ENCODE measurements at regions not wholly inside any gene's neighbourhood (a gene's known extent, or its start where the extent isn't known, plus 50 kb on each side); places are given as distances from the start of the nearest gene placed in this dataset.

GRCh38 chr12:115097416-115097815, 413.4 kb upstream of the TBX3 start:
- 77% methylated on average over 3 of the region's 5 CpGs for WGBS (ENCODE audit: insufficient coverage, low coverage, low lambda C conversion rate, missing lambda C conversion rate)
- no peak for TF ChIP-seq CTCF (IDR thresholded peaks at IDR 0.05)
- no peak for TF ChIP-seq POLR2A (IDR thresholded peaks at IDR 0.05)
- Histone ChIP-seq H3K4me3 (no peak overlapping the region), H3K27ac (no peak overlapping the region), H3K27me3 (no peaks in the 10 kb centered on the region), H3K4me1 (peaks cover 0 to 36% (median 14%) of the 10 kb centered on the region in 4 donors), H3K36me3 (no peaks in the 10 kb centered on the region), H3K9me3 (no peaks in the 10 kb centered on the region)
- intact Hi-C loops (cut with DNase I) = no loop called here
- no peak for DNase-seq
- no peak for ATAC-seq

GRCh38 chr12:115096588-115097397, 412.8 kb upstream of the TBX3 start:
- WGBS (ENCODE audit: insufficient coverage, low coverage, low lambda C conversion rate, missing lambda C conversion rate) = 75% methylated on average over 2 of the region's 2 CpGs
- TF ChIP-seq POLR2A (IDR thresholded peaks at IDR 0.05) (no peak), CTCF (IDR thresholded peaks at IDR 0.05) (no peak)
- Histone ChIP-seq H3K4me3 (no peak overlapping the region), H3K9me3 (no peaks in the 10 kb centered on the region), H3K4me1 (peaks cover 0 to 39% (median 14%) of the 10 kb centered on the region in 4 donors), H3K27me3 (no peaks in the 10 kb centered on the region), H3K36me3 (no peaks in the 10 kb centered on the region), H3K27ac (no peak overlapping the region)
- ATAC-seq (no peak), DNase-seq (no peak)
- intact Hi-C loops (cut with DNase I) = no loop called here

GRCh38 chr12:115095073-115095748, 411.2 kb upstream of the TBX3 start:
- TF ChIP-seq POLR2A (IDR thresholded peaks at IDR 0.05) (no peak), CTCF (IDR thresholded peaks at IDR 0.05) (no peak)
- Histone ChIP-seq H3K4me3 (peak overlapping the region in 2 of 3 donors; percentile 15 to 17), H3K4me1 (peaks cover 0 to 44% (median 16%) of the 10 kb centered on the region in 4 donors), H3K27me3 (no peaks in the 10 kb centered on the region), H3K9me3 (no peaks in the 10 kb centered on the region), H3K36me3 (no peaks in the 10 kb centered on the region), H3K27ac (peak overlapping the region in 2 of 3 donors; percentile 81 to 93)
- 33% methylated on average over 10 of the region's 10 CpGs for WGBS (ENCODE audit: insufficient coverage, low coverage, low lambda C conversion rate, missing lambda C conversion rate)
- peak; percentile 48 to 74 (median 69) for ATAC-seq
- intact Hi-C loops (cut with DNase I) = no loop called here
- peak; percentile 30 to 85 (median 78) for DNase-seq

- 18% methylated on average over 9 of the region's 9 CpGs for WGBS (ENCODE audit: insufficient coverage, low coverage, low lambda C conversion rate, missing lambda C conversion rate)
- peak; percentile 66 to 81 (median 73) for ATAC-seq
Observed at GRCh38 chr12:115094163-115094816, 410.3 kb upstream of the TBX3 start.

More at GRCh38 chr12:115094163-115094816, 410.3 kb upstream of the TBX3 start:
- no peaks in the 10 kb centered on the region for H3K9me3 ChIP-seq
- peak overlapping the region; percentile 20 to 93 (median 81) for H3K27ac ChIP-seq
- no peak for TF ChIP-seq POLR2A (IDR thresholded peaks at IDR 0.05)
- no peak for TF ChIP-seq CTCF (IDR thresholded peaks at IDR 0.05)
- peaks cover 0 to 52% (median 18%) of the 10 kb centered on the region in 4 donors for H3K4me1 ChIP-seq
- H3K27me3 ChIP-seq = no peaks in the 10 kb centered on the region
- peak; percentile 55 to 85 (median 80) for DNase-seq
- no peak overlapping the region for H3K4me3 ChIP-seq
- H3K36me3 ChIP-seq = no peaks in the 10 kb centered on the region
- intact Hi-C loops (cut with DNase I) = no loop called here
